HG03175 (cell line): ENCODE measurements at regions not wholly inside any gene's neighbourhood (a gene's known extent, or its start where the extent isn't known, plus 50 kb on each side); places are given as distances from the start of the nearest gene placed in this dataset.
"Not testable (repeated sequence)": the region's sequence is repeated elsewhere in the genome, so short reads cannot be mapped to it uniquely, and the experiment has no call there.

Experiments
- ATAC-seq: cut with Tn5 transposase; IDR thresholded peaks from one replicate; pipeline ENCODE4 v1.9.1; 2021; ENCODE audit warnings: mild to moderate bottlenecking, moderate library complexity; ENCODE audit not compliant: unreplicated experiment

DNA sequence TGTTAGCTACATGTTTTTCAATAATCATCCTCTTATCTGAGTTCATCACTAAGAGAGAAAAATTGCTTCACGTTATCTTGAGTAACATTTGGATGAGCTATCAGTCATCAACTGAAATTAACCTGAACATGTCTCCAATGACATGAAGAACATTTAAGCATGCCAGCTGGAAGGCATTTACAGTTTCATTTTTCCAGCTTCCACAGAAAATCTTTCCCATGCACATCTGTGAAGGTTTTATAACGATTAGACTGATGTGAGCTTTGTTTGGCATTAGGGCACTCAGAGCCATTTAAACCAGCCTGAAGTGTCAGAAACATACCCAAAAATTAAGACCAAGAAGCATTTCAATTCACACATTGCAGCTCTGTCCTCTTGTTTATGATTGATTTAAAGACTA, 235.8 kb upstream of the ARHGEF26 start:
- ATAC-seq = no peak

DNA sequence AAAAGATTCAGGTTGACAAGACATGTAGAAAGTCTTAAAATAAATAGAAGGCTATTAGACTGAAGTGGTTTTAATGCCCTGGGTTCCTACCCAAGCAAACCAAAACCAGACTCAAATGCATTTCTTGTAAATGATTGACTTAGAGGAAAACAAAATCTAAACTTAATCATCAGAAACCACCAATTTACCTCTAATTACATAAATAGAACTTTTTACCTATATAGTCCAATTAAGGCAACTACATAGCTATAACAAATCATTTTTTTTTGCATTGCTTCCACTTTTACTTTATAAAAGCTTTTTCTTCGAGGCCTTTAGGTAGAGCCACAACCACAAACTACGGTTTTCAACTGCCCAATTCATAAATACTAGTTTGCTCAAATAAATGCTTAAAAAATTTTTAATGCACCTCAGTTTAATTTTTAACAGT, 231.3 kb upstream of the ARHGEF26 start:
- ATAC-seq = peak; percentile 64

- ATAC-seq = no peak
Measured at GRCh38 chr3:153892126-153892525, 229.1 kb upstream of the ARHGEF26 start.

GRCh38 chr3:153894857-153895256, 226.3 kb upstream of the ARHGEF26 start:
- ATAC-seq = no peak

GRCh38 chr3:153896197-153896596, 225.0 kb upstream of the ARHGEF26 start:
- ATAC-seq = no peak

DNA sequence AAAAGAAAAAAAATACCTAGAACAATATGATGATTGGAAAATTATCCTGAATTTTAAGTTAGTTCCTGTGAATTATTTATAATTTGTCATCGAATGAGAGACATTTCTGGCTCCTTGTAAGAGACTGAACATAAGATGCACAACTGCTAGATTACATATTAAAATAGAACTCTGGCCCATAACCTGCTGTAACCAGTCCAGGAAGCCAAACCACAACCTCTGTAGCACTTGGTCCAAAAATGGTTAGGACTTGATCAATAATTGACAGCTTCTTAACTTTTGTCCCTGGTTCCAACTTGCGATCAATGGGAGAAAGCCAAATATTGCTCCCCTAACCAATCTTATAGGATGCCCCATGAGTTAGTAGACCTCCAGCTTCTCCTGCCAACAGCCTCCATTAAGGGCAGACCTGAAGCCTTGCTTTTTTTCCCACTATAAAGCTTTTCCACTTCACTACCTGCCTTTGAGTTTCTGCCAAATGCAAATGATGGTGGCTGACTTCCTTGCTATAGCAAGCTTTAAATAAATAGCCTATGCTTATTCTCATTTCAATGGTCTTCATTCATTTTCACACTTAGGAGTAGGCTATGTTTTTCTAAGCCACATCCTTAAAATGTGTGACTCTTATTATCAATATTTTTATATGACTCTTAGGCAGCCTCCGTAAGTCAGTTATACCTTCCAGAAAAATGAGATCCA, 224.0 kb upstream of the ARHGEF26 start:
- ATAC-seq = peak; percentile 75

DNA sequence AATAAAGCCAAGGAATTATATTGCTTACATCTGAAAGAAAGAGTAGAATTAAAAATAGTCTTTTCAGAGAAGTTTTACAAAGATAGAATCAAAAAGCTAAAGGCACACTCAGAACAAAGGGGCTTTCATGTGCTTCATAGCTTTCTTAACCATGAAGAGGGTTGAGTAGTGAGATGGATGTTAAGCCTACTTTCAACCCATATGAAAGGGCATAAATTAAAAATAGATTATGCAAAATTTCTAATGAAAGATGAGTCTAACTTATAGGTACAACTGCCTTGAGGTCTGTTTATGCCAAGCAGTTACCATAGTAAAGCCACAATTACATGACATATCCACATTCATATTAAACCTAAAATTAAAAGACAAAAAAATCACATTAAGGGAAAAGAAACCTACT, 223.3 kb upstream of the ARHGEF26 start:
- peak; percentile 87 for ATAC-seq

DNA sequence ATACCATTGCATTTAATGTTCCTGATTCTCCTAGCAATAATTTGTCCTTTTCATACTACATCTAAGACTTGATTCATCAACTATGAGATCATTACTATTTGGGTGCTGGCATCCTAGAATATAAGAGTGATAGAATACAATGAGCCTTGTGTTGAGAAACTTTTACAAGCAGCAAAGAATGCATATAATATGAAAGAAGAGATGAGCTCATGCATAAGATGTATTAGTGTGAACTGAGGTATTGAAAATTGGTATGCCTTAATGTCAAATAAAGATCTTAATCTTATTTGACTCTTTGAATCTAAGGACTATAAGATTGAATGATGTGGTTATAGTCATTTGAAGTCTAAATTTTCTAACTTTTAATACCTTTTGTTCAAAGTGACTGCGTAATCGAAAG, 220.0 kb upstream of the ARHGEF26 start:
- ATAC-seq = no peak

- ATAC-seq = no peak
Measured at GRCh38 chr3:153901991-153902390, 219.2 kb upstream of the ARHGEF26 start.

DNA sequence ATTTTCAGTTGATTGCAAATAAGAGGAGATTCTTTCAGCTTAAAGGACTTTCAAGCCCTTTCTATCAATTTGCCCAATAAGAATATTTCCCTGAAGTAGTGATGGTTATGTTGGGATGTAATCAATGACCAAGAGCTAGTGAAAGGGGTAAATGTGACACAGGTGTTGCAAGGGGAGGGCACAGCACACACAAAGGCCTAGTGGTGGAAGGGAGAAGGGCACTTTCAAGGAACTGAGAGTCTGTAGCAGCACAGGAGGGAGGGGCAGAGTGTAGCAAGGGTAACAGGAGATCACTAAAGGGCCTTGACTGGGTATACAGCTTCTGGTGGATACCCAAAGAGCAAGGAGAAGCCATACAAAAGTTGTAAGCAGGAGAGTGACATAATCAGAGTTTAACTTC, 217.8 kb upstream of the ARHGEF26 start:
- ATAC-seq = peak; percentile 90

DNA sequence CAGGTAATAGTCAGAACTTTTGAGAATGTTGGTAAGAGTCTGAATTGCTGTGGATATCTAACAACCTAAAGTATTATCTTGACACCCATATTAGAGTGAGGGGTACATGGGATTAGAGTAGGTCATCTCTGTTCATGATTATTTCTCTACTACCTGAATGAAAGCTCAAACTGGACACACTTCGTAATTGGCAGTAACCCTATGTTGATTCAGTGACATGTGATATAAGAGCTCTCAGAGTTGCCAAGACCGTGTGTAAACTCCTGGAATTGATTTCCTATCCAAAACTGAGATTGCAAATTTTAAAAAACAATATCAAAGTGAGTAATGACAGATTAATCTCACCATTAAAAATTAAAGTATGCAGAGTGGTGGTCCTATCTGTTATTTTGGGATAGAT, 214.8 kb upstream of the ARHGEF26 start:
- no peak for ATAC-seq

DNA sequence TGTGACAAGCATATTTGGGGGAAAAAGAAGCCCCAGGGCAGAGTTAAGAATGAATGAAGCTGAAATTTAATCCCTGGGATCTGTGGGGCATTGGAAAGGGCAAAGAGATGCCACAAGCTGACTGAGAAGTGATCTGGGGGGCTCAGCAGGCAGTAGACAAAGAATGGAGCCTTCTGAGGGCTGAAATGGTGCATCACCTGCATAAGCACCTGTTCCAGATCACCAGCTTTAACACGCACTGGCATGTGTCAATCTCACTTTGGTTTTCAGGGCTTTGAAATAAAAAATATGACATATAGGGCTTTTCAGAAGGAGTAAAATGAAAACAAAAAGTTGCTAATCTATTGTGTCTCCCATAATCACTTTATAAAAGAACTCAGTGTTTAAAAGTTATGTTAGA, 210.8 kb upstream of the ARHGEF26 start:
- peak; percentile 50 for ATAC-seq

DNA sequence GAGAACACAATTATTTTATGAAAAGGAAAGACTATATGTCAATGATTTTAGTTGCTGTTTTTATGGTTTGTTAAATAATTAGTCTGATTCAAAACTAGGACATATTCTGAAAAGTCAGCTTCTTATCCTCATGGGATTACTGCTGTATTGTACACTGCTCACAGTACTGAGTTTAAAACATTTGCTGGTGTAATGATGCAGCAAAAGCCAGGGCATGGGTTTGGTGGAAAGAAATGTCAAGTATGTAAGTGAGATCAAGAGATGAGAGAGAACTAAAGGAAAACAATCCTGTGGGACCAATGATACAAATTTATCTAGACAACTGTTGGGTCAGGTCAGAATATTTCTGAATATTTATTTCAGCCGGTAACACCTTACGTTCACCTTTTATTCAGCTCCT, 210.1 kb upstream of the ARHGEF26 start:
- no peak for ATAC-seq

DNA sequence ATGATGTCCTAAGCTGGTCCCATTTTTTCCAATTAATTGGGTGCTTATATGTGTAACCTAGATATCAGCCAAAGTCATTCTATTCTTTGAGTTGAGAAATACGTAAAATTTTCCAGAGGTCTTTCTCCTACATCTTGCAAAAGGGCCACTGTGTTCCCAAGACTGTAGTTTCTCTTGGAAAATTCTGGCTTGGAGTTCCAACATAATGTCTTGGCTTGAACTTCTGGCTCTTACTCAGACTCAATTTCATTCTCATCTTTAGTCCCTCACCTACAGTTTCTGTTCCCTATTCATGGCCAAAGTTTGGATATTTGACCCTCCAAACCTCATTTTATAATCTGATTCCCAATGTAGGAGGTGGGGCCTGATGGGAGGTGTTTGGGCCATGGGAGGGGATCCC, 201.4 kb upstream of the ARHGEF26 start:
- no peak for ATAC-seq

- no peak for ATAC-seq
Measured at GRCh38 chr3:153921826-153922225, 199.4 kb upstream of the ARHGEF26 start.

GRCh38 chr3:153925841-153926514, 195.2 kb upstream of the ARHGEF26 start:
- ATAC-seq = no peak

DNA sequence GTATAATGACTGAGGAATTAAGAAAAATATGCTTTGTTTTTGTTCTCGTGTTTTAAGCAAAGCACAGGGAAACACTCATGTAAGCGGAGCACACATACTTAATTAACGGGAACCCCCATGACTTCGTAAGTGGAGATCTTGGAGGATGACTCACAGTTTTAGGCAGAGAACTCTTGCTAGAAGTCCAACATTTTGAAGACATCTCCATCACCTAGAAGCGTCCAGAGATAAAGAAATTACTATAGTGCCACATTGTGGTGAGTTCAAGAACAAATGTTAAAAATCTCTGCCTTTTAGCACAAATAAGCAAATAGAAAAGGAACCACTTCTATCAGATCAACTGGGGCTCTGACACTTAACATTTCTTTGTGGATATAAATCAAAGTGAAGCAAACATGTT, 194.1 kb upstream of the ARHGEF26 start:
- peak; percentile 85 for ATAC-seq

DNA sequence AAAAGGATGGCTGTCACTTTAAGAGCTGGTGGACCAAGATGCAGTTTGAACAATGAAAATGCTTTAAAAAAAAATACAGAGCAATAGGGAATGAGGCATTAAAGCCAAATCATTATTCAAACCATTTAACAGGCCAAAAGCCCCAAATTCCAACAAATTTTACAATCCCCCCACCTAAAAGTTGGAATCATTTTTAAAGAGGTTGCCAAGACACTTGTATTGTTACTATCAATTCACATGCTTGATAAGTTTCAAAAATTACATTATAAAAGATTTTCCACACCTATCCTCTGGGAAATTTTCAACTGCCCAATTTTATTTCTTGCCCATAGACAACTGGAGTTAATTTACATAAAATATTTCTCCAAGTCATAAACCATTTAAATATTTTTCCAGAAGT, 192.3 kb upstream of the ARHGEF26 start:
- no peak for ATAC-seq

- not testable (repeated sequence) for ATAC-seq
Measured at GRCh38 chr3:153933481-153933880, 187.7 kb upstream of the ARHGEF26 start.

DNA sequence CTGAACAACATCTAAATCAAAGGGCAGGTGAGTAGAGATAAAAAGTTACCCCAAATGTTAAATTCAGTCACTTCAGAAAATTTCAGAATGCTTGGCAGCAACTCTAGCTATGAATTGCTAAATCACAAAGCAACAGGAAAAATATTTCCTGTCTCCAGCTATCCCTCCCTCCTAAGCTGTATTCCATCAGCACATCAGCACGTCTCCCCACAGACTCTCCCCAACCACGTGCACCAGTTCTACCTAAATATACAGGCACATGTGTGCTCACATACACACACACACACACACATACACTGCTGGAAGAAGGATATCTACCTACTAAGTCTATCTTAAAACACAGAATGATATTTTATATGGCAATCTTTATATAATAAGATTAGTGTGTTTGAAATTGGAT, 177.1 kb upstream of the ARHGEF26 start:
- ATAC-seq = no peak

DNA sequence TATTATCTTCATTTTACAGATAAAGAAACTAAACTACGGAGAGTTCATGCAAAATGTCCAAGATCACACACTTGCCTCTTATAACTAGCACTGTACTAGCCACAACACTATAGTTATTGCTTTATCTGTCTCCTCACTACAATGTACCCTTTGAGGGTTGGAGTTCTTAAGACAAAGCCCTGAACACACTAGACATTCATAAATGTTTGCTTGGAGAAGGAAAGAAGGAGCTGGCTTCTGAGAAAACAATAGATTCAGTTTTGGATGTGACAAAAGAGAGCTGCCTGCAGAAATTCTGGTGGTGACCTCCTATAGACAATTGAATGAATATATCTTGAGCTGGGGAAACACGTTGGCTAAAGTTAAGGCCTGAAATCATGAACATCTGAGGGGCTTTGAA, 169.9 kb upstream of the ARHGEF26 start:
- no peak for ATAC-seq

- no peak for ATAC-seq
Measured at GRCh38 chr3:153952091-153952490, 169.1 kb upstream of the ARHGEF26 start.

GRCh38 chr3:153956613-153957012, 164.6 kb upstream of the ARHGEF26 start:
- ATAC-seq = no peak
